GM23248 (cell line): ENCODE measurements at regions not wholly inside any gene's neighbourhood (a gene's known extent, or its start where the extent isn't known, plus 50 kb on each side); places are given as distances from the start of the nearest gene placed in this dataset.

Experiments
- DNase-seq: peaks from one replicate; pipeline ENCODE4 v3.0.0-alpha.2; 2015
- H2AFZ ChIP-seq: fragments of 200-600 bp; sonication (generic); 2 replicates; pipeline ENCODE4 v1.6.1; 2016; ENCODE audit warnings: antibody characterized with exemption
- H3F3A ChIP-seq: fragments of 200-600 bp; sonication (generic); 2 replicates; pipeline ENCODE4 v1.6.1; 2016; ENCODE audit warnings: mild to moderate bottlenecking, antibody characterized with exemption, mixed run types; ENCODE audit not compliant: insufficient read depth
- H3K27ac ChIP-seq: fragments of 200-600 bp; sonication (generic); 2 replicates; pipeline ENCODE4 v1.5.1; 2016; ENCODE audit warnings: mild to moderate bottlenecking
- H3K27me3 ChIP-seq: fragments of 200-600 bp; sonication (generic); replicated peaks from 2 replicates; pipeline ENCODE4 v1.6.1; 2016; ENCODE audit warnings: mild to moderate bottlenecking; ENCODE audit not compliant: insufficient read depth
- H3K36me3 ChIP-seq: fragments of 200-600 bp; sonication (generic); 2 replicates; pipeline ENCODE4 v1.6.1; 2016; ENCODE audit warnings: low read depth, mild to moderate bottlenecking
- H3K4me1 ChIP-seq: fragments of 200-600 bp; sonication (generic); 2 replicates; pipeline ENCODE4 v1.6.1; 2016; ENCODE audit warnings: mild to moderate bottlenecking; ENCODE audit not compliant: insufficient read depth
- H3K4me2 ChIP-seq: fragments of 200-600 bp; sonication (generic); one replicate; pipeline ENCODE4 v1.6.1; 2016; ENCODE audit warnings: mild to moderate bottlenecking; ENCODE audit not compliant: unreplicated experiment
- H3K4me3 ChIP-seq: fragments of 200-600 bp; sonication (generic); 2 replicates; pipeline ENCODE4 v1.5.1; 2016; ENCODE audit warnings: mild to moderate bottlenecking
- H3K79me2 ChIP-seq: fragments of 200-600 bp; sonication (generic); 2 replicates; pipeline ENCODE4 v1.6.1; 2016; ENCODE audit warnings: mild to moderate bottlenecking; ENCODE audit not compliant: insufficient read depth
- H3K9ac ChIP-seq: fragments of 200-600 bp; sonication (generic); 2 replicates; pipeline ENCODE4 v1.6.1; 2016; ENCODE audit warnings: mild to moderate bottlenecking
- H3K9me2 ChIP-seq: fragments of 200-600 bp; sonication (generic); 2 replicates; pipeline ENCODE4 v1.6.1; 2016; ENCODE audit warnings: mixed run types, mild to moderate bottlenecking, moderate library complexity; ENCODE audit not compliant: insufficient read depth
- H3K9me3 ChIP-seq: fragments of 200-600 bp; sonication (generic); one replicate; pipeline ENCODE4 v1.6.1; 2017; ENCODE audit warnings: low read depth
- H4K20me1 ChIP-seq: fragments of 200-600 bp; sonication (generic); 2 replicates; pipeline ENCODE4 v1.6.0; 2016; ENCODE audit not compliant: insufficient read depth
- EZH2 ChIP-seq: fragments of 200-600 bp; sonication (generic); IDR thresholded peaks from 2 replicates; pipeline ENCODE4 v1.6.1; 2018; ENCODE audit warnings: antibody characterized with exemption, mild to moderate bottlenecking; ENCODE audit not compliant: insufficient read depth, poor library complexity, severe bottlenecking
- EZH2phosphoT487 ChIP-seq: fragments of 200-600 bp; sonication (generic); IDR thresholded peaks from 2 replicates; pipeline ENCODE4 v1.6.1; 2018; ENCODE audit warnings: antibody characterized with exemption, moderate library complexity, mild to moderate bottlenecking, low read depth; ENCODE audit not compliant: insufficient read depth
- WGBS, 2 experiments: methylation state at CpG; one replicate each; pipeline ENCODE4 v1.1.6; 2015 to 2017; ENCODE audit warnings: low lambda C conversion rate in 2 of 2, low coverage in 1 of 2; ENCODE audit errors: missing lambda C conversion rate in 2 of 2; 5-methylcytosine and 5-hydroxymethylcytosine counted together
- in situ Hi-C: fragments of 300-500 bp; cut with MboI; formaldehyde crosslinking; loops from 2 replicates; pipeline ENCODE4 v1.15.0; 2020

- Histone ChIP-seq H3K9me3 (no peaks in the 10 kb centered on the region), H3K4me1 (no peaks in the 10 kb centered on the region), H3K9me2 (no peaks in the 10 kb centered on the region), H3K36me3 (no peaks in the 10 kb centered on the region), H3K9ac (no peak overlapping the region), H4K20me1 (no peaks in the 10 kb centered on the region), H2AFZ (no peak overlapping the region), H3K4me3 (no peak overlapping the region), H3K79me2 (no peaks in the 10 kb centered on the region), H3F3A (no peaks in the 10 kb centered on the region), H3K27me3 (no peaks in the 10 kb centered on the region), H3K4me2 (no peak overlapping the region), H3K27ac (no peak overlapping the region)
- DNase-seq: no peak
- in situ Hi-C loops: no loop called here
- no peak for TF ChIP-seq EZH2
- TF ChIP-seq EZH2phosphoT487: no peak
Observed at GRCh38 chr11:96760815-96761214, 371.0 kb downstream of the JRKL start.

- H3K4me3 ChIP-seq: no peak overlapping the region
- H3K9me3 ChIP-seq: no peaks in the 10 kb centered on the region
- TF ChIP-seq EZH2phosphoT487 (no peak), EZH2 (no peak)
- no peaks in the 10 kb centered on the region for H4K20me1 ChIP-seq
- no peak overlapping the region for H3K27ac ChIP-seq
- in situ Hi-C loops: no loop called here
- H3K79me2 ChIP-seq: no peaks in the 10 kb centered on the region
- no peaks in the 10 kb centered on the region for H3K27me3 ChIP-seq
- H3K9me2 ChIP-seq: no peaks in the 10 kb centered on the region
- H3K36me3 ChIP-seq: no peaks in the 10 kb centered on the region
- DNase-seq: no peak
- no peak overlapping the region for H3K4me2 ChIP-seq
- no peak overlapping the region for H2AFZ ChIP-seq
- H3K9ac ChIP-seq: no peak overlapping the region
- 49 to 54% methylated on average over 1 of the region's 1 CpG for WGBS, 2 experiments
- no peaks in the 10 kb centered on the region for H3F3A ChIP-seq
- H3K4me1 ChIP-seq: no peaks in the 10 kb centered on the region
Observed at GRCh38 chr11:96761451-96761850, 371.6 kb downstream of the JRKL start.

GRCh38 chr11:96763244-96763643, 373.4 kb downstream of the JRKL start:
- Histone ChIP-seq H3K9ac (no peak overlapping the region), H3F3A (no peaks in the 10 kb centered on the region), H3K9me2 (no peaks in the 10 kb centered on the region), H3K9me3 (no peaks in the 10 kb centered on the region), H3K27me3 (no peaks in the 10 kb centered on the region), H3K4me2 (no peak overlapping the region), H3K4me1 (no peaks in the 10 kb centered on the region), H4K20me1 (no peaks in the 10 kb centered on the region), H3K36me3 (no peaks in the 10 kb centered on the region), H3K79me2 (no peaks in the 10 kb centered on the region), H2AFZ (no peak overlapping the region), H3K4me3 (no peak overlapping the region), H3K27ac (no peak overlapping the region)
- DNase-seq: no peak
- TF ChIP-seq EZH2phosphoT487 (no peak), EZH2 (no peak)
- WGBS, 2 experiments: 83 to 91% methylated on average over 3 of the region's 3 CpGs
- in situ Hi-C loops: no loop called here

GRCh38 chr11:96778272-96778671, 388.5 kb downstream of the JRKL start:
- Histone ChIP-seq H3K36me3 (no peaks in the 10 kb centered on the region), H3K79me2 (no peaks in the 10 kb centered on the region), H3K9me2 (peaks cover 4% of the 10 kb centered on the region; the same call in 1 of the 2 replicates), H3F3A (no peaks in the 10 kb centered on the region), H3K27ac (no peak overlapping the region), H3K4me3 (no peak overlapping the region), H3K4me2 (no peak overlapping the region), H3K27me3 (no peaks in the 10 kb centered on the region), H2AFZ (no peak overlapping the region), H3K4me1 (no peaks in the 10 kb centered on the region), H3K9me3 (no peaks in the 10 kb centered on the region), H4K20me1 (no peaks in the 10 kb centered on the region), H3K9ac (no peak overlapping the region)
- in situ Hi-C loops: no loop called here
- TF ChIP-seq EZH2phosphoT487 (no peak), EZH2 (no peak)
- DNase-seq: no peak

- DNase-seq: no peak
- Histone ChIP-seq H3K9ac (no peak overlapping the region), H3K9me3 (no peaks in the 10 kb centered on the region), H3K4me1 (no peaks in the 10 kb centered on the region), H3K27me3 (no peaks in the 10 kb centered on the region), H4K20me1 (no peaks in the 10 kb centered on the region), H3F3A (no peaks in the 10 kb centered on the region), H3K36me3 (no peaks in the 10 kb centered on the region), H3K9me2 (peaks cover 4% of the 10 kb centered on the region; the same call in 1 of the 2 replicates), H3K4me2 (no peak overlapping the region), H3K4me3 (no peak overlapping the region), H3K27ac (no peak overlapping the region), H3K79me2 (no peaks in the 10 kb centered on the region), H2AFZ (no peak overlapping the region)
- TF ChIP-seq EZH2phosphoT487 (no peak), EZH2 (no peak)
- in situ Hi-C loops: no loop called here
Observed at GRCh38 chr11:96779030-96779429, 389.2 kb downstream of the JRKL start.
